ENCODE measurements at regions not wholly inside any gene's neighbourhood (a gene's known extent, or its start where the extent isn't known, plus 50 kb on each side); places are given as distances from the start of the nearest gene placed in this dataset.

GRCh38 chr10:35265435-35265834 is 70.9 kb upstream of the CCNY start:
- CTCF ChIA-PET (ENCODE audit: low intra/inter-chr PET ratio), result no interaction called here
- Histone ChIP-seq H3K9ac (ENCODE audit: insufficient read depth in 1 of 2, low read depth in 2 of 2, low read length in 2 of 2) (no peak overlapping the region; a peak in 1 of 4 replicates), H3K9me1 (ENCODE audit: control insufficient read depth, insufficient read depth, low read length) (no peaks in the 10 kb centered on the region), H4K20me1 (replicated peaks; ENCODE audit: control insufficient read depth, insufficient read depth, low read length) (no peaks in the 10 kb centered on the region), H3K36me3 (ENCODE audit: control insufficient read depth, insufficient read depth, low read length) (no peaks in the 10 kb centered on the region), H3K4me3 (no peak overlapping the region), H3K9me3 (replicated peaks; ENCODE audit: control insufficient read depth, insufficient read depth, low read depth, low read length) (no peaks in the 10 kb centered on the region), H3K79me2 (ENCODE audit: control insufficient read depth, insufficient read depth, low read length) (no peaks in the 10 kb centered on the region), H3K4me2 (ENCODE audit: insufficient read depth, low read length) (no peak overlapping the region), H3K27ac (ENCODE audit: extremely low read depth, low read depth, low read length) (no peak overlapping the region), H3K4me1 (replicated peaks in 1 of 2; ENCODE audit: control insufficient read depth in 2 of 2, insufficient read depth in 2 of 2, low read length in 2 of 2) (peaks cover 13 to 16% of the 10 kb centered on the region in 2 experiments), H3K27me3 (ENCODE audit: control insufficient read depth in 2 of 2, insufficient read depth in 2 of 2, low read length in 2 of 2) (no peaks in the 10 kb centered on the region), H2AFZ (ENCODE audit: low read depth, low read length) (no peak overlapping the region)
- POLR2A ChIA-PET, result interaction anchor here (0.8 kb wide), 1 partner anchor 68 kb away, joined by 3 read pairs; no protein-coding TSS in a partner anchor
- in situ Hi-C loops (cut with MboI) (no loop called here), intact Hi-C loops (cut with micrococcal nuclease) (no loop called here)
- 59% methylated on average over 11 of the region's 11 CpGs for WGBS (ENCODE audit: insufficient coverage, low coverage, missing lambda C conversion rate)
- no peak for FAIRE-seq
- no peak for DNase-seq (ENCODE audit: extremely low read depth in 1 of 4, low spot score in 3 of 4)
- ATAC-seq, result no peak
- no TSS peak for BruUV-seq (replicated peaks)
- no peak for TF ChIP-seq CHD1 (IDR thresholded peaks at IDR 0.05; ENCODE audit: low read length)
- TF ChIP-seq SMARCE1 (IDR thresholded peaks at IDR 0.05), result no peak
- no peak for TF ChIP-seq E2F6 (IDR thresholded peaks at IDR 0.05; ENCODE audit: borderline replicate concordance in 1 of 2, extremely low read depth in 1 of 2, insufficient read depth in 1 of 2, insufficient read length in 1 of 2, low read depth in 1 of 2, low read length in 1 of 2, poor library complexity in 1 of 2, severe bottlenecking in 1 of 2)
- TF ChIP-seq TCF7 (IDR thresholded peaks at IDR 0.05; ENCODE audit: borderline replicate concordance), result no peak
- no peak for TF ChIP-seq ZFX (CRISPR knock-in tag; IDR thresholded peaks at IDR 0.05)
- TF ChIP-seq ZNF512 (tag; IDR thresholded peaks at IDR 0.05), result no peak
- no peak for TF ChIP-seq FIP1L1 (IDR thresholded peaks at IDR 0.05; ENCODE audit: low read depth, low read length, poor library complexity, severe bottlenecking)
- TF ChIP-seq THRB (CRISPR knock-in tag; conservative IDR thresholded peaks at IDR 0.05), result no peak
- no peak for TF ChIP-seq SAFB2 (IDR thresholded peaks at IDR 0.05; ENCODE audit: borderline replicate concordance, low read depth, low read length, severe bottlenecking)
- TF ChIP-seq CBX8 (IDR thresholded peaks at IDR 0.05; ENCODE audit: borderline replicate concordance, extremely low read depth, low read depth, low read length, poor library complexity, severe bottlenecking), result no peak
- no peak for TF ChIP-seq ATF4 (CRISPR knock-in tag; IDR thresholded peaks at IDR 0.05)
- TF ChIP-seq RAD51 (IDR thresholded peaks at IDR 0.05; ENCODE audit: borderline replicate concordance, low read depth), result no peak
